ENCODE measurements at regions not wholly inside any gene's neighbourhood (a gene's known extent, or its start where the extent isn't known, plus 50 kb on each side); places are given as distances from the start of the nearest gene placed in this dataset.
"Not testable (repeated sequence)": the region's sequence is repeated elsewhere in the genome, so short reads cannot be mapped to it uniquely, and the experiment has no call there.

GRCh38 chr6:4725136-4725760 lies 51.0 kb upstream of the CDYL start:
- H3K9ac ChIP-seq (ENCODE audit: low read depth, low read length); H3K4me3 ChIP-seq (ENCODE audit: low read depth, low read length); H3K9me3 ChIP-seq (ENCODE audit: control insufficient read depth, insufficient read depth, low read length); H3K27me3 ChIP-seq (ENCODE audit: control insufficient read depth, insufficient read depth, low read length); H3K36me3 ChIP-seq (ENCODE audit: control insufficient read depth, insufficient read depth, low read length): not testable (repeated sequence)
- peaks cover 13% of the 10 kb centered on the region for H3K4me1 ChIP-seq (ENCODE audit: control insufficient read depth, insufficient read depth, low read length)

GRCh38 chr6:4724727-4725126 lies 51.5 kb upstream of the CDYL start:
- H3K4me1 ChIP-seq (ENCODE audit: control insufficient read depth, insufficient read depth, low read length): peaks cover 15% of the 10 kb centered on the region
- not testable (repeated sequence) for H3K36me3 ChIP-seq (ENCODE audit: control insufficient read depth, insufficient read depth, low read length); H3K4me3 ChIP-seq (ENCODE audit: low read depth, low read length); H3K27me3 ChIP-seq (ENCODE audit: control insufficient read depth, insufficient read depth, low read length); H3K9me3 ChIP-seq (ENCODE audit: control insufficient read depth, insufficient read depth, low read length); H3K9ac ChIP-seq (ENCODE audit: low read depth, low read length)

- Histone ChIP-seq H3K36me3 (ENCODE audit: control insufficient read depth, insufficient read depth, low read length) (no peaks in the 10 kb centered on the region), H3K9ac (ENCODE audit: low read depth, low read length) (no peak overlapping the region), H3K4me1 (ENCODE audit: control insufficient read depth, insufficient read depth, low read length) (peaks cover 17% of the 10 kb centered on the region), H3K9me3 (ENCODE audit: control insufficient read depth, insufficient read depth, low read length) (no peaks in the 10 kb centered on the region), H3K27me3 (ENCODE audit: control insufficient read depth, insufficient read depth, low read length) (peaks cover 4% of the 10 kb centered on the region), H3K4me3 (ENCODE audit: low read depth, low read length) (no peak overlapping the region)
Measured at GRCh38 chr6:4723383-4723782, 52.8 kb upstream of the CDYL start.

- peaks cover 14% of the 10 kb centered on the region for H3K4me1 ChIP-seq (ENCODE audit: control insufficient read depth, insufficient read depth, low read length)
- not testable (repeated sequence) for H3K36me3 ChIP-seq (ENCODE audit: control insufficient read depth, insufficient read depth, low read length); H3K9ac ChIP-seq (ENCODE audit: low read depth, low read length); H3K9me3 ChIP-seq (ENCODE audit: control insufficient read depth, insufficient read depth, low read length); H3K4me3 ChIP-seq (ENCODE audit: low read depth, low read length); H3K27me3 ChIP-seq (ENCODE audit: control insufficient read depth, insufficient read depth, low read length)
Measured at GRCh38 chr6:4721368-4721767, 54.8 kb upstream of the CDYL start.

- Histone ChIP-seq H3K4me3 (ENCODE audit: low read depth, low read length) (no peak overlapping the region), H3K27me3 (ENCODE audit: control insufficient read depth, insufficient read depth, low read length) (no peaks in the 10 kb centered on the region), H3K4me1 (ENCODE audit: control insufficient read depth, insufficient read depth, low read length) (peaks cover 14% of the 10 kb centered on the region), H3K9me3 (ENCODE audit: control insufficient read depth, insufficient read depth, low read length) (no peaks in the 10 kb centered on the region), H3K9ac (ENCODE audit: low read depth, low read length) (no peak overlapping the region), H3K36me3 (ENCODE audit: control insufficient read depth, insufficient read depth, low read length) (no peaks in the 10 kb centered on the region)
Measured at GRCh38 chr6:4719491-4719890, 56.7 kb upstream of the CDYL start.

- Histone ChIP-seq H3K27me3 (ENCODE audit: control insufficient read depth, insufficient read depth, low read length) (no peaks in the 10 kb centered on the region), H3K9ac (ENCODE audit: low read depth, low read length) (no peak overlapping the region), H3K4me3 (ENCODE audit: low read depth, low read length) (no peak overlapping the region), H3K9me3 (ENCODE audit: control insufficient read depth, insufficient read depth, low read length) (no peaks in the 10 kb centered on the region), H3K36me3 (ENCODE audit: control insufficient read depth, insufficient read depth, low read length) (no peaks in the 10 kb centered on the region), H3K4me1 (ENCODE audit: control insufficient read depth, insufficient read depth, low read length) (peaks cover 5% of the 10 kb centered on the region)
Measured at GRCh38 chr6:4717856-4718255, 58.3 kb upstream of the CDYL start.

GRCh38 chr6:4717124-4717523 lies 59.1 kb upstream of the CDYL start:
- Histone ChIP-seq H3K9me3 (ENCODE audit: control insufficient read depth, insufficient read depth, low read length) (no peaks in the 10 kb centered on the region), H3K36me3 (ENCODE audit: control insufficient read depth, insufficient read depth, low read length) (no peaks in the 10 kb centered on the region), H3K4me1 (ENCODE audit: control insufficient read depth, insufficient read depth, low read length) (peaks cover 4% of the 10 kb centered on the region), H3K27me3 (ENCODE audit: control insufficient read depth, insufficient read depth, low read length) (no peaks in the 10 kb centered on the region), H3K4me3 (ENCODE audit: low read depth, low read length) (no peak overlapping the region), H3K9ac (ENCODE audit: low read depth, low read length) (no peak overlapping the region)

- peaks cover 4% of the 10 kb centered on the region for H3K4me1 ChIP-seq (ENCODE audit: control insufficient read depth, insufficient read depth, low read length)
- H3K4me3 ChIP-seq (ENCODE audit: low read depth, low read length): no peak overlapping the region
- no peaks in the 10 kb centered on the region for H3K27me3 ChIP-seq (ENCODE audit: control insufficient read depth, insufficient read depth, low read length)
- H3K9me3 ChIP-seq (ENCODE audit: control insufficient read depth, insufficient read depth, low read length): no peaks in the 10 kb centered on the region
- no peak overlapping the region for H3K9ac ChIP-seq (ENCODE audit: low read depth, low read length)
- H3K36me3 ChIP-seq (ENCODE audit: control insufficient read depth, insufficient read depth, low read length): no peaks in the 10 kb centered on the region
Measured at GRCh38 chr6:4714961-4715501, 61.2 kb upstream of the CDYL start.

GRCh38 chr6:4712291-4712690 lies 63.9 kb upstream of the CDYL start:
- H3K4me3 ChIP-seq (ENCODE audit: low read depth, low read length): no peak overlapping the region
- no peaks in the 10 kb centered on the region for H3K27me3 ChIP-seq (ENCODE audit: control insufficient read depth, insufficient read depth, low read length)
- no peak overlapping the region for H3K9ac ChIP-seq (ENCODE audit: low read depth, low read length)
- no peaks in the 10 kb centered on the region for H3K4me1 ChIP-seq (ENCODE audit: control insufficient read depth, insufficient read depth, low read length)
- no peaks in the 10 kb centered on the region for H3K9me3 ChIP-seq (ENCODE audit: control insufficient read depth, insufficient read depth, low read length)
- H3K36me3 ChIP-seq (ENCODE audit: control insufficient read depth, insufficient read depth, low read length): no peaks in the 10 kb centered on the region

- Histone ChIP-seq H3K9ac (ENCODE audit: low read depth, low read length) (no peak overlapping the region), H3K4me3 (ENCODE audit: low read depth, low read length) (no peak overlapping the region), H3K9me3 (ENCODE audit: control insufficient read depth, insufficient read depth, low read length) (no peaks in the 10 kb centered on the region), H3K36me3 (ENCODE audit: control insufficient read depth, insufficient read depth, low read length) (no peaks in the 10 kb centered on the region), H3K27me3 (ENCODE audit: control insufficient read depth, insufficient read depth, low read length) (no peaks in the 10 kb centered on the region), H3K4me1 (ENCODE audit: control insufficient read depth, insufficient read depth, low read length) (no peaks in the 10 kb centered on the region)
Measured at GRCh38 chr6:4707011-4707410, 69.2 kb upstream of the CDYL start.

- no peaks in the 10 kb centered on the region for H3K4me1 ChIP-seq (ENCODE audit: control insufficient read depth, insufficient read depth, low read length)
- no peak overlapping the region for H3K4me3 ChIP-seq (ENCODE audit: low read depth, low read length)
- H3K36me3 ChIP-seq (ENCODE audit: control insufficient read depth, insufficient read depth, low read length): no peaks in the 10 kb centered on the region
- no peak overlapping the region for H3K9ac ChIP-seq (ENCODE audit: low read depth, low read length)
- no peaks in the 10 kb centered on the region for H3K27me3 ChIP-seq (ENCODE audit: control insufficient read depth, insufficient read depth, low read length)
- no peaks in the 10 kb centered on the region for H3K9me3 ChIP-seq (ENCODE audit: control insufficient read depth, insufficient read depth, low read length)
Measured at GRCh38 chr6:4705809-4706208, 70.4 kb upstream of the CDYL start.

- Histone ChIP-seq H3K4me1 (ENCODE audit: control insufficient read depth, insufficient read depth, low read length) (no peaks in the 10 kb centered on the region), H3K9ac (ENCODE audit: low read depth, low read length) (no peak overlapping the region), H3K36me3 (ENCODE audit: control insufficient read depth, insufficient read depth, low read length) (no peaks in the 10 kb centered on the region), H3K27me3 (ENCODE audit: control insufficient read depth, insufficient read depth, low read length) (no peaks in the 10 kb centered on the region), H3K4me3 (ENCODE audit: low read depth, low read length) (no peak overlapping the region), H3K9me3 (ENCODE audit: control insufficient read depth, insufficient read depth, low read length) (no peaks in the 10 kb centered on the region)
Measured at GRCh38 chr6:4703382-4703781, 72.8 kb upstream of the CDYL start.

Data from iPS-15b (cell line).